Testis (tissue), 2 donors: ENCODE measurements at regions not wholly inside any gene's neighbourhood (a gene's known extent, or its start where the extent isn't known, plus 50 kb on each side); places are given as distances from the start of the nearest gene placed in this dataset.

Experiments
- DNase-seq: peaks from one replicate; pipeline ENCODE4 v3.0.0-alpha.2; 2019
- H3K27ac ChIP-seq, 2 donors: fragments of 200-600 bp; sonication (generic); one replicate each; pipeline ENCODE4 v1.5.1; 2019
- H3K27me3 ChIP-seq: fragments of 200-600 bp; sonication (generic); one replicate; pipeline ENCODE4 v1.5.1; 2019
- H3K36me3 ChIP-seq: fragments of 200-600 bp; sonication (generic); one replicate; pipeline ENCODE4 v1.5.1; 2017; ENCODE audit warnings: low read depth; ENCODE audit errors: missing control alignments
- H3K4me1 ChIP-seq: fragments of 200-600 bp; sonication (generic); one replicate; pipeline ENCODE4 v1.5.1; 2019
- H3K4me3 ChIP-seq, 2 donors: fragments of 200-600 bp; sonication (generic); one replicate each; pipeline ENCODE4 v1.5.1; 2017 to 2019
- H3K9me3 ChIP-seq: fragments of 200-600 bp; sonication (generic); one replicate; pipeline ENCODE4 v1.5.1; 2017
- CTCF ChIP-seq, 3 experiments: fragments of 450-650 bp in 2 of 3; fragments of 200-600 bp in 1 of 3; sonication (generic) in 1 of 3; IDR thresholded peaks; one replicate each; pipeline ENCODE4 v1.5.1; 2016 to 2019; ENCODE audit warnings: antibody characterized with exemption in 3 of 3, mild to moderate bottlenecking in 2 of 3, moderate library complexity in 1 of 3
- POLR2A ChIP-seq: fragments of 450-650 bp; IDR thresholded peaks from one replicate; pipeline ENCODE4 v1.6.1; 2017; ENCODE audit warnings: antibody characterized with exemption, mild to moderate bottlenecking, moderate library complexity
- WGBS, 2 donors: methylation state at CpG; one replicate each; pipeline ENCODE4 v1.1.5; 2018; 5-methylcytosine and 5-hydroxymethylcytosine counted together
- intact Hi-C: fragments of 100-400 bp; cut with DNase I; formaldehyde crosslinking; loops from one replicate; pipeline ENCODE4 v1.15.1; 2023; ENCODE audit warnings: low total_unique reads

- intact Hi-C loops, result no loop called here
Measured at GRCh38 chr6:164690702-164691500, 618.5 kb downstream of the C6orf118 start.

GRCh38 chr6:164690241-164690640 lies 619.2 kb downstream of the C6orf118 start:
- 89 to 92% methylated on average over 4 to 5 of the region's 5 CpGs for WGBS, 2 donors
- TF ChIP-seq CTCF (IDR thresholded peaks at IDR 0.05) (no peak), POLR2A (no peak)
- intact Hi-C loops, result no loop called here

More at GRCh38 chr6:164690702-164691500, 618.5 kb downstream of the C6orf118 start:
- Histone ChIP-seq H3K27ac (no peak overlapping the region), H3K36me3 (no peaks in the 10 kb centered on the region), H3K4me3 (no peak overlapping the region), H3K4me1 (no peaks in the 10 kb centered on the region), H3K9me3 (no peaks in the 10 kb centered on the region), H3K27me3 (no peaks in the 10 kb centered on the region)
- TF ChIP-seq CTCF (IDR thresholded peaks at IDR 0.05) (no peak), POLR2A (no peak)
- 73 to 85% methylated on average over 6 of the region's 6 CpGs for WGBS, 2 donors
- no peak for DNase-seq

GRCh38 chr6:164665328-164665727 lies 644.1 kb downstream of the C6orf118 start:
- H3K27me3 ChIP-seq, result no peaks in the 10 kb centered on the region
- H3K9me3 ChIP-seq, result no peaks in the 10 kb centered on the region
- no peak overlapping the region for H3K4me3 ChIP-seq
- 85 to 86% methylated on average over 6 of the region's 6 CpGs for WGBS, 2 donors
- no peak overlapping the region for H3K27ac ChIP-seq
- no peaks in the 10 kb centered on the region for H3K4me1 ChIP-seq
- no peak for DNase-seq
- TF ChIP-seq POLR2A (no peak), CTCF (IDR thresholded peaks at IDR 0.05) (no peak)
- intact Hi-C loops, result no loop called here
- no peaks in the 10 kb centered on the region for H3K36me3 ChIP-seq

More at GRCh38 chr6:164690241-164690640, 619.2 kb downstream of the C6orf118 start:
- DNase-seq, result no peak
- no peaks in the 10 kb centered on the region for H3K27me3 ChIP-seq
- no peak overlapping the region for H3K27ac ChIP-seq
- no peaks in the 10 kb centered on the region for H3K4me1 ChIP-seq
- H3K9me3 ChIP-seq, result no peaks in the 10 kb centered on the region
- no peaks in the 10 kb centered on the region for H3K36me3 ChIP-seq
- no peak overlapping the region for H3K4me3 ChIP-seq

- Histone ChIP-seq H3K36me3 (no peaks in the 10 kb centered on the region), H3K27ac (no peak overlapping the region), H3K4me1 (no peaks in the 10 kb centered on the region), H3K27me3 (no peaks in the 10 kb centered on the region), H3K4me3 (no peak overlapping the region), H3K9me3 (no peaks in the 10 kb centered on the region)
- DNase-seq, result no peak
- intact Hi-C loops, result no loop called here
- no peak for TF ChIP-seq POLR2A
- TF ChIP-seq CTCF (IDR thresholded peaks at IDR 0.05), result no peak
- WGBS, 2 donors, result 86 to 88% methylated on average over 5 of the region's 5 CpGs
Measured at GRCh38 chr6:164663634-164664033, 645.8 kb downstream of the C6orf118 start.

GRCh38 chr6:164661716-164662115 lies 647.7 kb downstream of the C6orf118 start:
- Histone ChIP-seq H3K9me3 (no peaks in the 10 kb centered on the region), H3K4me1 (no peaks in the 10 kb centered on the region), H3K27ac (no peak overlapping the region), H3K4me3 (no peak overlapping the region), H3K36me3 (no peaks in the 10 kb centered on the region), H3K27me3 (no peaks in the 10 kb centered on the region)
- 84 to 94% methylated on average over 3 of the region's 3 CpGs for WGBS, 2 donors
- no peak for TF ChIP-seq POLR2A
- no peak for TF ChIP-seq CTCF (IDR thresholded peaks at IDR 0.05)
- intact Hi-C loops, result no loop called here
- no peak for DNase-seq
